Muscle layer of colon (tissue), 2 donors: ENCODE measurements at regions not wholly inside any gene's neighbourhood (a gene's known extent, or its start where the extent isn't known, plus 50 kb on each side); places are given as distances from the start of the nearest gene placed in this dataset.

Experiments
- H3K27ac ChIP-seq: one replicate; pipeline ENCODE4 v1.7.0; 2013; ENCODE audit warnings: low read depth, mild to moderate bottlenecking, low read length, moderate library complexity
- H3K27me3 ChIP-seq, 2 donors: one replicate each; pipeline ENCODE4 v1.7.0; 2013; ENCODE audit warnings: low read length in 2 of 2, mild to moderate bottlenecking in 2 of 2; ENCODE audit not compliant: insufficient read depth in 2 of 2, control insufficient read depth in 1 of 2
- H3K36me3 ChIP-seq: one replicate; pipeline ENCODE4 v1.7.0; 2013; ENCODE audit warnings: mild to moderate bottlenecking, low read length; ENCODE audit not compliant: insufficient read depth
- H3K4me1 ChIP-seq: one replicate; pipeline ENCODE4 v1.7.0; 2013; ENCODE audit warnings: mild to moderate bottlenecking, low read length; ENCODE audit not compliant: insufficient read depth
- H3K4me3 ChIP-seq, 2 donors: one replicate each; pipeline ENCODE4 v1.7.0; 2013; ENCODE audit warnings: low read length in 2 of 2, low read depth in 1 of 2, mild to moderate bottlenecking in 1 of 2, moderate library complexity in 1 of 2
- H3K9ac ChIP-seq: one replicate; pipeline ENCODE4 v1.7.0; 2013; ENCODE audit warnings: low read length
- H3K9me3 ChIP-seq: one replicate; pipeline ENCODE4 v1.7.0; 2013; ENCODE audit warnings: mild to moderate bottlenecking, low read length
- donor health status: abdominal sarcoma.
- donor health status: Adenocarcinoma of cecum.

- no peaks in the 10 kb centered on the region for H3K36me3 ChIP-seq
- no peak overlapping the region for H3K27ac ChIP-seq
- H3K4me1 ChIP-seq, result no peaks in the 10 kb centered on the region
- H3K9ac ChIP-seq, result no peak overlapping the region
- no peak overlapping the region for H3K4me3 ChIP-seq
- H3K27me3 ChIP-seq, result no peaks in the 10 kb centered on the region
- H3K9me3 ChIP-seq, result no peaks in the 10 kb centered on the region
These were observed 131.0 kb upstream of the SNTG2 start for GRCh38 chr2:819601-820000.

GRCh38 chr2:819121-819520 is 131.5 kb upstream of the SNTG2 start:
- no peaks in the 10 kb centered on the region for H3K4me1 ChIP-seq
- no peaks in the 10 kb centered on the region for H3K9me3 ChIP-seq
- no peak overlapping the region for H3K4me3 ChIP-seq
- no peaks in the 10 kb centered on the region for H3K36me3 ChIP-seq
- H3K27me3 ChIP-seq, result no peaks in the 10 kb centered on the region
- H3K27ac ChIP-seq, result no peak overlapping the region
- H3K9ac ChIP-seq, result no peak overlapping the region

GRCh38 chr2:817336-818015 is 133.2 kb upstream of the SNTG2 start:
- no peak overlapping the region for H3K4me3 ChIP-seq
- no peaks in the 10 kb centered on the region for H3K27me3 ChIP-seq
- no peak overlapping the region for H3K27ac ChIP-seq
- no peaks in the 10 kb centered on the region for H3K36me3 ChIP-seq
- H3K4me1 ChIP-seq, result no peaks in the 10 kb centered on the region
- no peaks in the 10 kb centered on the region for H3K9me3 ChIP-seq
- no peak overlapping the region for H3K9ac ChIP-seq

- H3K4me3 ChIP-seq, result no peak overlapping the region
- no peak overlapping the region for H3K9ac ChIP-seq
- no peaks in the 10 kb centered on the region for H3K27me3 ChIP-seq
- H3K9me3 ChIP-seq, result no peaks in the 10 kb centered on the region
- H3K4me1 ChIP-seq, result no peaks in the 10 kb centered on the region
- no peak overlapping the region for H3K27ac ChIP-seq
- H3K36me3 ChIP-seq, result no peaks in the 10 kb centered on the region
These were observed 134.4 kb upstream of the SNTG2 start for GRCh38 chr2:816278-816677.

- Histone ChIP-seq H3K9ac (no peak overlapping the region), H3K9me3 (no peaks in the 10 kb centered on the region), H3K36me3 (no peaks in the 10 kb centered on the region), H3K4me3 (no peak overlapping the region), H3K27me3 (no peaks in the 10 kb centered on the region), H3K4me1 (no peaks in the 10 kb centered on the region), H3K27ac (no peak overlapping the region)
These were observed 133.2 kb upstream of the TMEM18 start for GRCh38 chr2:810397-810796.

GRCh38 chr2:807300-807699 is 130.1 kb upstream of the TMEM18 start:
- Histone ChIP-seq H3K9me3 (no peaks in the 10 kb centered on the region), H3K36me3 (no peaks in the 10 kb centered on the region), H3K27ac (no peak overlapping the region), H3K27me3 (no peaks in the 10 kb centered on the region), H3K4me3 (no peak overlapping the region), H3K4me1 (no peaks in the 10 kb centered on the region), H3K9ac (no peak overlapping the region)

- Histone ChIP-seq H3K4me1 (no peaks in the 10 kb centered on the region), H3K27me3 (no peaks in the 10 kb centered on the region), H3K36me3 (no peaks in the 10 kb centered on the region), H3K9ac (no peak overlapping the region), H3K4me3 (no peak overlapping the region), H3K27ac (no peak overlapping the region), H3K9me3 (no peaks in the 10 kb centered on the region)
These were observed 128.5 kb upstream of the TMEM18 start for GRCh38 chr2:805664-806063.

- no peaks in the 10 kb centered on the region for H3K4me1 ChIP-seq
- no peak overlapping the region for H3K27ac ChIP-seq
These were observed 120.8 kb upstream of the TMEM18 start for GRCh38 chr2:797993-798392.

GRCh38 chr2:797556-797955 is 120.3 kb upstream of the TMEM18 start:
- no peaks in the 10 kb centered on the region for H3K9me3 ChIP-seq
- H3K36me3 ChIP-seq, result no peaks in the 10 kb centered on the region
- H3K4me1 ChIP-seq, result no peaks in the 10 kb centered on the region
- no peak overlapping the region for H3K9ac ChIP-seq
- no peak overlapping the region for H3K4me3 ChIP-seq
- no peaks in the 10 kb centered on the region for H3K27me3 ChIP-seq
- H3K27ac ChIP-seq, result no peak overlapping the region

More at GRCh38 chr2:797993-798392, 120.8 kb upstream of the TMEM18 start:
- no peak overlapping the region for H3K9ac ChIP-seq
- no peaks in the 10 kb centered on the region for H3K36me3 ChIP-seq
- no peak overlapping the region for H3K4me3 ChIP-seq
- no peaks in the 10 kb centered on the region for H3K27me3 ChIP-seq
- no peaks in the 10 kb centered on the region for H3K9me3 ChIP-seq

- Histone ChIP-seq H3K27me3 (no peaks in the 10 kb centered on the region), H3K4me1 (no peaks in the 10 kb centered on the region), H3K9me3 (no peaks in the 10 kb centered on the region), H3K27ac (no peak overlapping the region), H3K4me3 (no peak overlapping the region), H3K9ac (no peak overlapping the region), H3K36me3 (no peaks in the 10 kb centered on the region)
These were observed 119.2 kb upstream of the TMEM18 start for GRCh38 chr2:796141-796985.

- no peak overlapping the region for H3K27ac ChIP-seq
These were observed 118.4 kb upstream of the TMEM18 start for GRCh38 chr2:795531-796041.

More at GRCh38 chr2:795531-796041, 118.4 kb upstream of the TMEM18 start:
- H3K27me3 ChIP-seq, result no peaks in the 10 kb centered on the region
- no peak overlapping the region for H3K9ac ChIP-seq
- no peaks in the 10 kb centered on the region for H3K4me1 ChIP-seq
- no peaks in the 10 kb centered on the region for H3K9me3 ChIP-seq
- H3K4me3 ChIP-seq, result no peak overlapping the region
- no peaks in the 10 kb centered on the region for H3K36me3 ChIP-seq
